Retinal pigment epithelial cell (primary cell): ENCODE measurements at regions not wholly inside any gene's neighbourhood (a gene's known extent, or its start where the extent isn't known, plus 50 kb on each side); places are given as distances from the start of the nearest gene placed in this dataset.
"Not testable (repeated sequence)": the region's sequence is repeated elsewhere in the genome, so short reads cannot be mapped to it uniquely, and the experiment has no call there.

Experiments
- DNase-seq: peaks from one replicate; pipeline ENCODE4 v3.0.0-alpha.2; 2010; ENCODE audit warnings: low read depth
- H3K4me3 ChIP-seq: 2 replicates; pipeline ENCODE4 v1.5.1; 2011; ENCODE audit warnings: mild to moderate bottlenecking, low read length, control low read depth, moderate library complexity
- TF ChIP-seq, protein P1 (sequence below): conservative IDR thresholded peaks from 2 replicates; pipeline ENCODE4 v1.5.1; 2011; ENCODE audit warnings: low read depth, low read length, control low read depth, inconsistent platforms

DNA sequence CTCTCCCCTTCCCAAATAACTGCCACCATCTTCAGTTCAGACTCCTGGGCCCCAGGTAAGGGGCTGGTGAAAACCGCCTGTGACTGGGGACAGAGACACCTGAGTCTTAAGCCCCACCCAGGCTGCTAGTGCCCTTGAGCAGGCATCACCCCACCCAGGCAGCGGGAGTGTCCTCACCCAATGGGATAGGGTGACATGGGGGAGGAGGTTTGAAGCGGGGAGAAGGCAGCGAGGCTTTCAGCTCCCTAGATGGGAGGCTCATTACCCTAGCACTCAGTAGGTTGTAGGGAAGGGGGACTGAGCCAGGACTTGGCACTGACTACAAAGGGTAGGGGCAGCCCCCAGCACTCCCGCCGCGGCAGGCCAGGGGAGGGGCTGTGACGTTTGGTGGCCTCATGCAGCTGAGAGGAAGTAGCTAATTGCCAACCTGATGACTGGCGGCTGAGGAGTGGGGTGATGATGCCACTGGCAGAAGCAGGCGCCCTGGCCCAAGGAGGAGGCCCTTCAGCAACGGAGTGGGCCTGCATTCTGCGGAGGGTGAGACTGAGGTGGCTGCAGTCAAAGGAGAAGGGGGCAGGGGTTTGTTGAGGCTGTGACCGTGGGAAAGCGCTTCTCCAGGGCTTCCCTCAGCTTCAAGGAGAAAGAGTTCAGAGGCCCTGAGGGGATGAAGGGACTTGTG, 126.9 kb downstream of the MRPL14 start:
- peak; percentile 94 for DNase-seq
- TF ChIP-seq, protein P1, sequence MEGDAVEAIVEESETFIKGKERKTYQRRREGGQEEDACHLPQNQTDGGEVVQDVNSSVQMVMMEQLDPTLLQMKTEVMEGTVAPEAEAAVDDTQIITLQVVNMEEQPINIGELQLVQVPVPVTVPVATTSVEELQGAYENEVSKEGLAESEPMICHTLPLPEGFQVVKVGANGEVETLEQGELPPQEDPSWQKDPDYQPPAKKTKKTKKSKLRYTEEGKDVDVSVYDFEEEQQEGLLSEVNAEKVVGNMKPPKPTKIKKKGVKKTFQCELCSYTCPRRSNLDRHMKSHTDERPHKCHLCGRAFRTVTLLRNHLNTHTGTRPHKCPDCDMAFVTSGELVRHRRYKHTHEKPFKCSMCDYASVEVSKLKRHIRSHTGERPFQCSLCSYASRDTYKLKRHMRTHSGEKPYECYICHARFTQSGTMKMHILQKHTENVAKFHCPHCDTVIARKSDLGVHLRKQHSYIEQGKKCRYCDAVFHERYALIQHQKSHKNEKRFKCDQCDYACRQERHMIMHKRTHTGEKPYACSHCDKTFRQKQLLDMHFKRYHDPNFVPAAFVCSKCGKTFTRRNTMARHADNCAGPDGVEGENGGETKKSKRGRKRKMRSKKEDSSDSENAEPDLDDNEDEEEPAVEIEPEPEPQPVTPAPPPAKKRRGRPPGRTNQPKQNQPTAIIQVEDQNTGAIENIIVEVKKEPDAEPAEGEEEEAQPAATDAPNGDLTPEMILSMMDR, result no peak
- H3K4me3 ChIP-seq, result peak overlapping the region; percentile 50

DNA sequence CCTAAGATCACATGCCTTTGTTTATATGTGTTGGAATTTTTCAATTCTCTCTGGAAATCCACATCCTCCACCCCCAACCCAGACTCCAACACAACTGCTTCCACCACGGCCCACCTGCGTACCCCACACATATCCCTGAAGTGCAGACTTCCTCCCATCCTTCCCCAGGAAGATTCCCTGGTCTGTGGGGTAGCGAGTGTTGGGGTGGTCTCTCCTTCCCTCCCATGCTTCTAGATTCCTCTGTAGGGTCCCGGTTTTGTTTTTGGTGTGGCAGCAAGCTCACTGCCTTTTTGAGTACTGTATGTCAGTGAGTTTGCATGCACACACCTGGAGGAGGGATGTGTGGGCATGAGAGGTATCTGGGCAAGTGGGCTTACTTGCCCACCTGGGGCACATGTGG, 127.6 kb downstream of the MRPL14 start:
- H3K4me3 ChIP-seq, result no peak overlapping the region
- no peak for DNase-seq
- TF ChIP-seq, protein P1, result no peak

DNA sequence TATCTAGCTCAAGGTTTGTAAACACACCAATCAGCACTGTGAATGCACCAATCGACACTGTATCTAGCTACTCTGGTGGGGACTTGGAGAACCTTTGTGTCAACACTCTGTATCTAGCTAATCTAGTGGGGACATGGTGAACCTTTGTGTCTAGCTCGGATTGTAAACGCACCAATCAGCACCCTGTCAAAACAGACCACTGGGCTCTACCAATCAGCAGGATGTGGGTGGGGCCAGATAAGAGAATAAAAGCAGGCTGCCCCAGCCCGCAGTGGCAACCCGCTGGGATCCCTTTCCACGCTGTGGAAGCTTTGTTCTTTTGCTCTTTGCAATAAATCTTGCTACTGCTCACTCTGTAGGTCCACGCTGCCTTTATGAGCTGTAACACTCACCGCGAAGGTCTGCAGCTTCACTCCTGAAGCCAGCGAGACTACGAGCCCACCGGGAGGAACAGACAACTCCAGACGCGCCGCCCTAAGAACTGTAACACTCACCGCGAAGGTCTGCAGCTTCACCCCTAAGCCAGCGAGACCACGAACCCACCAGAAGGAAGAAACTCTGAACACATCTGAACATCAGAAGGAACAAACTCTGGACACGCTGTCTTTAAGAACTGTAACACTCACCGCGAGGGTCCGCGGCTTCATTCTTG, 128.5 kb downstream of the MRPL14 start:
- not testable (repeated sequence) for H3K4me3 ChIP-seq, DNase-seq

DNA sequence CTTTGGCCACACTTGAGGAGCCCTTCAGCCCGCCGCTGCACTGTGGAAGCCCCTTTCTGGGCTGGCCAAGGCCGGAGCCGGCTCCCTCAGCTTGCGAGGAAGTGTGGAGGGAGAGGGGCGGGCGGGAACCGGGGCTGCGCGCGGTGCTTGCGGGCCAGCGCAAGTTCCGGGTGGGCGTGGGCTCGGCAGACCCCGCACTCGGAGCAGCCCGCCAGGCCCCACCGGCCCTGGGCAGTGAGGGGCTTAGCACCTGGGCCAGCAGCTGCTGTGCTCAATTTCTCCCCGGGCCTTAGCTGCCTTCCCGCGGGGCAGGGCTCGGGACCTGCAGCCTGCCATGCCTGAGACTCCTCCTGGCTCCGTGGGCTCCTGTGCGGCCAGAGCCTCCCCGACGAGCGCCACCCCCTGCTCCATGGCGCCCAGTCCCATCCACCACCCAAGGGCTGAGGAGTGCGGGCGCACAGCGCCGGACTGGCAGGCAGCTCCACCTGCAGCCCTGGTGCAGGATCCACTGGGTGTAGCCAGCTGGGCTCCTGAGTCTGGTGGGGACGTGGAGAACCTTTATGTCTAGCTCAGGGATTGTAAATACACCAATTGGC, 129.2 kb downstream of the MRPL14 start:
- H3K4me3 ChIP-seq, DNase-seq: not testable (repeated sequence)

DNA sequence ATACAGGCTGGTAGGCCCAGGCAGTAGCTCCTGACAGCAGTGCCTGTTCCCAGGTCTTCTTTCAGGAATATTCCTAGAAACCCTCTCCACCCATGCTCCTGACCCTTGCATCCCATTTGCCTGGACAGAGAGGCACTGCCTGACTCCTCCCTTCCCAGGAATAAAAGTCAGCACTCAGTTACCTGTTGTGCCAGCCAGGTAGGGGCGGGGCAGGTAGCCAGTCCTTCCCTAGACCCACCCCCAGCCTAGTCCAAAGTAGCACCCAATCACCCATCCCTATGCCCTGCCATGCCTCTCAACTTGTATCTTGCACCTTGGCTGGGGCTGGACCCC, 129.9 kb downstream of the MRPL14 start:
- H3K4me3 ChIP-seq, result no peak overlapping the region
- TF ChIP-seq, protein P1, result no peak
- DNase-seq, result no peak

DNA sequence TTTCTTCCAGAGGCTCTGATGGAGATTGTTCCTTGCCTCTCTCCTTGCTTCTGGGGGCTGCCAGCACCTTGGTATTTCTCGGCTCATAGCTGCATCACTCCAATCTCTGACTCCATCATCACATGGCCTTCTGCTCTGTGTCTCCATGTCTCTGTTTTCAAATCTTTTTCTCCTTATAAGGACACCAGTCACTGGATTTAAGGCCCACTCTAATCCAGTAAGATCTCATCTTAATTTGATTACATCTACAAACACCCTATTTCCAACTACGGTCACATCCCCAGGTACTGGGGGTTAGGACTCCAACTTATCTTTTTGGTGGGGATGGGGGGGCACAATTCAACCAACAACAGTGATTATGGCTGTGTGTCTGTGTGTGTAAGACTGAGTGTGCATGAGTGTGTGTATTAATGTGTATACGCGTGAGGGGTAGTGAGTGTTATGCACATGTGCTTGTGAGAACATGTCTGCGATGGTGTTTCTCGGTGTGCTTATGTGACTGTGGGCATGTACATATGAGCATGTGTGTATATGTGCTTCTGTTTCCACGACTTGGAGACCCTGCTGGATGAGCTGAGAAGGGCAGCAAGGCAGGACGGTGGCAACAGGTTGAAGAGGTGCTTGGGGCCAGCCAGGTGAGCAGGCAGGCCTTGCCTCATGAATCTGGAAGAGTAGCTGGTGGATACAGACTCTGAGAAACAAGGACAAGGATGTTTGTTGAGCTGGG, 130.5 kb downstream of the MRPL14 start:
- no peak overlapping the region for H3K4me3 ChIP-seq
- TF ChIP-seq, protein P1, result peak; percentile 23
- no peak for DNase-seq

DNA sequence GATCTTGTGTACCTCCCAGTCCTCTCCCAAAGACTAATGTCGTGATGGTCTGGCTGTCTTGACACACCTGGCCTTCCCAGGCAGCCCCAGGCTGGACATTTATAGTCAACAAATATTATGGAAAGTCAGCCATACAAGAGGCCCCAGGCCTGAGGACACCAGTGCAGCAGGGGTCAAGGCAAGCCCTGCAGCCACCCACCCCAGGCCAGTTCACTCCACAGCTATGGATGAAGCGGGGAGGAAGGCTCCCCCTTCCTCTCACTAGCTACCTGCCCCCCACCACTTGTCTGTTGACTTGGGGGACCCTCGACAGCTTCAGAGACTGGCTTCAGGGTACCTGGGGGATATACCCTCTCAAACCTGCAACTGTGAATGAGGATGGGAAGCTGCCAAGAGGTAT, 132.1 kb downstream of the MRPL14 start:
- no peak overlapping the region for H3K4me3 ChIP-seq
- no peak for DNase-seq
- TF ChIP-seq, protein P1, result no peak
